ENCODE measurements at regions not wholly inside any gene's neighbourhood (a gene's known extent, or its start where the extent isn't known, plus 50 kb on each side); places are given as distances from the start of the nearest gene placed in this dataset.

DNA sequence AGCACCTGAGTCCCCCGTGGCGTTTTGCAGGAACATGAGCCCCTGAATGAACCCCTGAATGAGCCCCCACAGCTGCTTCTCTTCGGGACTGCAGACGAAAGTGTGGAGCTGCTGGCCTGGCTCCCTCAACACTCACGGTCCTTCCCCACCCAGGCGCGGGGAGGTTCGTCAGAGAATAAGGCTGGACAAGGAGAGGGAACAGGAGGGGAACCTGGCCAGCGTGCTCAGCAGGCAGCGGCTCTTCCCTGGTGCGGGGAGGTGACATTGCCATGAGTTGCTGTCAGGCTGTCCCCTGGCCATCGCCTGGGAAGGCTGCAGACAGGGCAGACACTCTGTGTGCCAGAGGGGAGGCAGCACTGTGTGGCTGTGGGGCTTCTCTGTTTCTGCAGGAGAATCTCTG, 80.9 kb upstream of the SHH start:
- TF ChIP-seq CTCF (conservative IDR thresholded peaks at IDR 0.05; ENCODE audit: low read depth in 2 of 2) (no peak), EZH2phosphoT487 (IDR thresholded peaks at IDR 0.05; ENCODE audit: unreplicated experiment) (no peak), EZH2 (IDR thresholded peaks at IDR 0.05; ENCODE audit: low read depth, unreplicated experiment) (no peak), POLR2AphosphoS5 (IDR thresholded peaks at IDR 0.05; ENCODE audit: low read depth) (no peak), STAT1 (IDR thresholded peaks at IDR 0.05; ENCODE audit: unreplicated experiment) (no peak), ZNF114 (CRISPR knock-in tag; IDR thresholded peaks at IDR 0.05) (no peak), CREB1 (CRISPR knock-in tag; IDR thresholded peaks at IDR 0.05; ENCODE audit: low read depth) (no peak), JUNB (IDR thresholded peaks at IDR 0.05; ENCODE audit: unreplicated experiment) (no peak), ZNF331 (CRISPR knock-in tag; IDR thresholded peaks at IDR 0.05; ENCODE audit: low read depth) (no peak)
- TF ChIP-seq, protein P1, sequence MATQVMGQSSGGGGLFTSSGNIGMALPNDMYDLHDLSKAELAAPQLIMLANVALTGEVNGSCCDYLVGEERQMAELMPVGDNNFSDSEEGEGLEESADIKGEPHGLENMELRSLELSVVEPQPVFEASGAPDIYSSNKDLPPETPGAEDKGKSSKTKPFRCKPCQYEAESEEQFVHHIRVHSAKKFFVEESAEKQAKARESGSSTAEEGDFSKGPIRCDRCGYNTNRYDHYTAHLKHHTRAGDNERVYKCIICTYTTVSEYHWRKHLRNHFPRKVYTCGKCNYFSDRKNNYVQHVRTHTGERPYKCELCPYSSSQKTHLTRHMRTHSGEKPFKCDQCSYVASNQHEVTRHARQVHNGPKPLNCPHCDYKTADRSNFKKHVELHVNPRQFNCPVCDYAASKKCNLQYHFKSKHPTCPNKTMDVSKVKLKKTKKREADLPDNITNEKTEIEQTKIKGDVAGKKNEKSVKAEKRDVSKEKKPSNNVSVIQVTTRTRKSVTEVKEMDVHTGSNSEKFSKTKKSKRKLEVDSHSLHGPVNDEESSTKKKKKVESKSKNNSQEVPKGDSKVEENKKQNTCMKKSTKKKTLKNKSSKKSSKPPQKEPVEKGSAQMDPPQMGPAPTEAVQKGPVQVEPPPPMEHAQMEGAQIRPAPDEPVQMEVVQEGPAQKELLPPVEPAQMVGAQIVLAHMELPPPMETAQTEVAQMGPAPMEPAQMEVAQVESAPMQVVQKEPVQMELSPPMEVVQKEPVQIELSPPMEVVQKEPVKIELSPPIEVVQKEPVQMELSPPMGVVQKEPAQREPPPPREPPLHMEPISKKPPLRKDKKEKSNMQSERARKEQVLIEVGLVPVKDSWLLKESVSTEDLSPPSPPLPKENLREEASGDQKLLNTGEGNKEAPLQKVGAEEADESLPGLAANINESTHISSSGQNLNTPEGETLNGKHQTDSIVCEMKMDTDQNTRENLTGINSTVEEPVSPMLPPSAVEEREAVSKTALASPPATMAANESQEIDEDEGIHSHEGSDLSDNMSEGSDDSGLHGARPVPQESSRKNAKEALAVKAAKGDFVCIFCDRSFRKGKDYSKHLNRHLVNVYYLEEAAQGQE (IDR thresholded peaks at IDR 0.05; ENCODE audit: unreplicated experiment): no peak

Measured in GM23338 (cell line).